Liver (tissue), 3 donors: ENCODE measurements at regions not wholly inside any gene's neighbourhood (a gene's known extent, or its start where the extent isn't known, plus 50 kb on each side); places are given as distances from the start of the nearest gene placed in this dataset.

Experiments used
- FOXA1 ChIP-seq: IDR thresholded peaks from 2 replicates; pipeline ENCODE4 v1.6.1; 2016; ENCODE audit warnings: antibody characterized with exemption
- GABPA ChIP-seq, 2 donors: IDR thresholded peaks in 1 of 2; conservative IDR thresholded peaks in 1 of 2; 2 replicates each; pipeline ENCODE4 v1.6.1; 2016; ENCODE audit warnings: antibody characterized with exemption in 2 of 2, mild to moderate bottlenecking in 1 of 2, moderate library complexity in 1 of 2
- SP1 ChIP-seq: IDR thresholded peaks from 2 replicates; pipeline ENCODE4 v1.6.1; 2018; ENCODE audit warnings: antibody characterized with exemption, mild to moderate bottlenecking
- TF ChIP-seq, protein P1 (sequence below): fragments of 150-350 bp; IDR thresholded peaks from 2 replicates; pipeline ENCODE4 v1.5.1; 2017; ENCODE audit warnings: improper control_type of control experiment, low read depth, low read length; ENCODE audit not compliant: missing input control
- donor health status: healthy.
- donor health status: healthy.

DNA sequence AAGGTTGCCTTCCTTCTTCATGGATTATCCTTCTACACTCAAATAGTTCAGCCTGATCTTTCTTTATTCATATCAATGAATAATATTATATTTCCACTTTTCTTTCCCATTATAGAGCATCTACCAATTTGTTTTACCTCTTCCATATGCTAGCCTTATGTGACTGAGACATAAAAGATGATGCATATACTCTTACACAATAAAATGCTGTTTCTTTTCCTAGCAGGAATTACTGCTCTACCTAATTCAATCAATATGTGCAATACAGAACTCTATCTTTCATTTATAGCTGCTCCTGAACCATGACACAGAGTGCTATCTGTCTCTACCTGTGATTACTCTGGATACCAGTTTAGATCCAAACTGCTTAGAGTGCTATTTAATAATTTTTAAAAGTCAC, 2334.0 kb downstream of the PCDH7 start:
- TF ChIP-seq FOXA1: no peak
- TF ChIP-seq, protein P1, sequence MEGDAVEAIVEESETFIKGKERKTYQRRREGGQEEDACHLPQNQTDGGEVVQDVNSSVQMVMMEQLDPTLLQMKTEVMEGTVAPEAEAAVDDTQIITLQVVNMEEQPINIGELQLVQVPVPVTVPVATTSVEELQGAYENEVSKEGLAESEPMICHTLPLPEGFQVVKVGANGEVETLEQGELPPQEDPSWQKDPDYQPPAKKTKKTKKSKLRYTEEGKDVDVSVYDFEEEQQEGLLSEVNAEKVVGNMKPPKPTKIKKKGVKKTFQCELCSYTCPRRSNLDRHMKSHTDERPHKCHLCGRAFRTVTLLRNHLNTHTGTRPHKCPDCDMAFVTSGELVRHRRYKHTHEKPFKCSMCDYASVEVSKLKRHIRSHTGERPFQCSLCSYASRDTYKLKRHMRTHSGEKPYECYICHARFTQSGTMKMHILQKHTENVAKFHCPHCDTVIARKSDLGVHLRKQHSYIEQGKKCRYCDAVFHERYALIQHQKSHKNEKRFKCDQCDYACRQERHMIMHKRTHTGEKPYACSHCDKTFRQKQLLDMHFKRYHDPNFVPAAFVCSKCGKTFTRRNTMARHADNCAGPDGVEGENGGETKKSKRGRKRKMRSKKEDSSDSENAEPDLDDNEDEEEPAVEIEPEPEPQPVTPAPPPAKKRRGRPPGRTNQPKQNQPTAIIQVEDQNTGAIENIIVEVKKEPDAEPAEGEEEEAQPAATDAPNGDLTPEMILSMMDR: no peak
- TF ChIP-seq SP1: no peak
- TF ChIP-seq GABPA (IDR thresholded peaks at IDR 0.05 in 1 of 2, conservative IDR thresholded peaks at IDR 0.05 in 1 of 2): no peak
